Motor neuron (in vitro differentiated cells): ENCODE measurements at regions not wholly inside any gene's neighbourhood (a gene's known extent, or its start where the extent isn't known, plus 50 kb on each side); places are given as distances from the start of the nearest gene placed in this dataset.
"Not testable (repeated sequence)": the region's sequence is repeated elsewhere in the genome, so short reads cannot be mapped to it uniquely, and the experiment has no call there.

ENCODE experiments used
- ATAC-seq, 8 experiments: fragments of 200-7000 bp; cut with Tn5 transposase; replicated peaks in 6 of 8; 2 replicates each; pipeline ENCODE4 v1.8.0; 2021; ENCODE audit warnings: mild to moderate bottlenecking in 8 of 8, moderate library complexity in 8 of 8
- H3K27ac ChIP-seq, 2 donors: fragments of 250-450 bp; sonication (Bioruptor Pico); 2 replicates each; pipeline ENCODE4 v1.9.0; 2021; ENCODE audit warnings: antibody characterized with exemption in 2 of 2, mild to moderate bottlenecking in 2 of 2, moderate library complexity in 1 of 2
- H3K4me1 ChIP-seq, 2 donors: fragments of 250-450 bp; sonication (Bioruptor Pico); replicated peaks in 1 of 2; 2 replicates each; pipeline ENCODE4 v1.6.1; 2021; ENCODE audit warnings: antibody characterized with exemption in 2 of 2, mild to moderate bottlenecking in 2 of 2, moderate library complexity in 1 of 2
- H3K4me3 ChIP-seq, 5 donors: fragments of 250-450 bp; sonication (Bioruptor Pico); 2 replicates each; pipeline ENCODE4 v1.9.0; 2021; ENCODE audit warnings: antibody characterized with exemption in 5 of 5, mild to moderate bottlenecking in 5 of 5, moderate library complexity in 4 of 5
- WGBS, 10 experiments: fragments of 450-650 bp; shearing (Covaris generic); methylation state at CpG; one replicate each; pipeline ENCODE4 v1.0.0; 2022; 5-methylcytosine and 5-hydroxymethylcytosine counted together
- in situ Hi-C, 9 experiments: fragments of 400-800 bp; cut with MboI; loops; one replicate each; pipeline ENCODE4 v1.15.0; 2021; ENCODE audit warnings: low sequenced_read_pairs in 9 of 9, low pct_unique_long_range_greater_than_20kb in 2 of 9; ENCODE audit not compliant: unreplicated experiment in 9 of 9

- WGBS, 10 experiments: 74 to 100% (median 80%) methylated on average over 1 to 7 of the region's 31 CpGs; no CpG with 5 or more reads in 7 of the 10 experiments
- ATAC-seq: not testable (repeated sequence)
These were observed 230.6 kb upstream of the C16orf82 start for GRCh38 chr16:26836114-26836513.

DNA sequence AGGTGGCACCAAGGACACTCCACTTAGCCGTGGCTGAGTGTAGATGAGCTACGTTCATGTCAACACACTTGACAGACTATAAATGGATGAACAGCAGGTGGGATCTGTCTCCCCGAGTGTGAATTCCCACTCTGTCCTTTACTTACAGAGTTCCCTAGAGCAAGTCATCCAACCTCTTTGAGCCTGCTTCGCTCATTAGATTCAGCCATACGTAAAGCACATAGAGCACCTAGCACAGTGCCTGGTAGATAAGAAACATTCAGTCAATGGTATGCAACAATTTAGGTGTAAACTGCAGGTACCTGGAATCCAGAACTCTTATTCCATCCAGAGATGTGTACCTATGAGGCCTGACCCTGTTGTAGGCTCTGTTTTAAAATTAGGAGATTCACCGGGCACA is 227.8 kb upstream of the C16orf82 start:
- Histone ChIP-seq H3K4me1 (no peaks in the 10 kb centered on the region), H3K27ac (no peak overlapping the region), H3K4me3 (no peak overlapping the region)
- WGBS, 10 experiments: 0 to 88% (median 50%) methylated on average over 1 to 5 of the region's 6 CpGs; no CpG with 5 or more reads in 1 of the 10 experiments
- no peak for ATAC-seq
- in situ Hi-C loops: no loop called here

More at GRCh38 chr16:26836114-26836513, 230.6 kb upstream of the C16orf82 start:
- in situ Hi-C loops, H3K27ac ChIP-seq, H3K4me1 ChIP-seq, H3K4me3 ChIP-seq: not testable (repeated sequence)

DNA sequence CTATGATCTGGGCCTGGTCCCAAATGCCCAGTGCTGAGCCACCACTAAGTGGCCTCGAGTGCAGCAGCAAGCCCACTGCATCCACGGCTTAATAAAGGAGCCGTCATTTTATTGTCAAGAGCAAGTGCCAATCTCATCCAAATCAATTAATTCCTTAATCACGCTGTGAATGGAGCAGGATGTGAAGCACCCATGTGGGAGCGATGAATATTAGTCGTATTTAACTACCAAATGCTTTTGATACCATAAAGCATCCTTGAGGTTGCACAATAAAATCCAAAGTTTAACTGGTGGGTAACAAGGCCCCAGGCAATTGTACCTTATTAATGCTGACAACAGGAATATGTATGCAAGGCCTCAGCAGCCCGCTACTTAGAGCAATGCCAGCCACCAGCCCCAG is 226.0 kb upstream of the C16orf82 start:
- no peak for ATAC-seq
- Histone ChIP-seq H3K27ac (no peak overlapping the region), H3K4me3 (no peak overlapping the region), H3K4me1 (no peaks in the 10 kb centered on the region)
- in situ Hi-C loops: no loop called here
- WGBS, 10 experiments: 0 to 93% (median 61%) methylated on average over 1 to 5 of the region's 7 CpGs; no CpG with 5 or more reads in 1 of the 10 experiments

- Histone ChIP-seq H3K4me1 (peaks cover 0 to 8% of the 10 kb centered on the region in 2 donors), H3K27ac (no peak overlapping the region), H3K4me3 (no peak overlapping the region)
- ATAC-seq: no peak
- 7 to 100% (median 47%) methylated on average over 1 to 4 of the region's 4 CpGs; no CpG with 5 or more reads in 2 of the 10 experiments for WGBS, 10 experiments
- in situ Hi-C loops: no loop called here
These were observed 210.5 kb upstream of the C16orf82 start for GRCh38 chr16:26856271-26856670.

GRCh38 chr16:26856791-26857190 is 209.9 kb upstream of the C16orf82 start:
- H3K27ac ChIP-seq: no peak overlapping the region
- no peak for ATAC-seq
- H3K4me1 ChIP-seq: peaks cover 0 to 8% of the 10 kb centered on the region in 2 donors
- WGBS, 10 experiments: 0 to 100% (median 50%) methylated on average over 1 to 5 of the region's 5 CpGs; no CpG with 5 or more reads in 1 of the 10 experiments
- in situ Hi-C loops: no loop called here
- no peak overlapping the region for H3K4me3 ChIP-seq

DNA sequence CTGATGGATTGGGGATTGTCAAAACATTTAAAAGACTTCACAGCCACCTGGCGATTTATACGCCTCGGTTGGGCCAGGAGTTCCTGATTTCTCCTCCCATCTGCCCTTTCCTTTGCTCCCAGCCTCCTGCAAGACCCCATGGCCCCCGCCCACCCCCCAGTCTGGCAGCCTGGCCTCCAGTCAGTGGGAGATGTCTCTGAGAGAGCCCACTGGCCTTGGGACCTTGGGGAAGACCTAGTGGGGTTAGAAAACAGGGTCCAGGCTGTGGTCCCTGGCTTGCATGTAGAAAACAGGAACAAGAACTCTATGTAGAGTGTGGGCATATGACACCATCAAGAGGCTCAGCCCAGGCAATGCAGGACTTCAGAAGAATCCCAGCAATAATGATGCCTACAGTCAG is 209.4 kb upstream of the C16orf82 start:
- Histone ChIP-seq H3K4me1 (peaks cover 0 to 7% of the 10 kb centered on the region in 2 donors), H3K27ac (no peak overlapping the region), H3K4me3 (no peak overlapping the region)
- ATAC-seq: no peak
- in situ Hi-C loops: no loop called here
- 20 to 82% (median 78%) methylated on average over 1 to 3 of the region's 4 CpGs; no CpG with 5 or more reads in 6 of the 10 experiments for WGBS, 10 experiments

GRCh38 chr16:26860506-26860905 is 206.2 kb upstream of the C16orf82 start:
- 0 to 100% (median 64%) methylated on average over 1 of the region's 1 CpG; no CpG with 5 or more reads in 4 of the 10 experiments for WGBS, 10 experiments
- in situ Hi-C loops: no loop called here
- ATAC-seq: no peak

DNA sequence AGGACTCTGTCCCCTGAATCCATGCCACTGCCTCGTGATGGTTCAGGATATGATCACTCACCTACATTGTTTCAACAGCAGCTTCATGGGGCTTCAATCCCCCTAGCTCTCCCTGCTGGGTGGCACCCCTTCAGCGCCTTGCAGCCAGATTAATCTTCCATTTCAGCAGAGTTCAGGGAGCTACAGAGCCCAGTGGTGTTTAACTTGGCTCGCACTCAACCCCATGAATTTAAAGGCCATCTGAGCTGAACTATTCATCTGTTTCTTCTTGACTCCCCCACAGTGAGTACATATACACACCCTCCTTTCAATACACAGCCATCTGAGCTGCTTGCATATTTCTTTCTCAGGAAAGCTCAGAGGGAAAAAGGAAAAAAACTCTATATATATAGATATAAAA is 202.8 kb upstream of the C16orf82 start:
- peak in 5 of 8 experiments; percentile 43 to 80 (median 57) for ATAC-seq
- peaks cover 4 to 6% of the 10 kb centered on the region in 2 donors for H3K4me1 ChIP-seq
- no peak overlapping the region for H3K4me3 ChIP-seq
- 0 to 60% (median 44%) methylated on average over 2 to 3 of the region's 3 CpGs; no CpG with 5 or more reads in 3 of the 10 experiments for WGBS, 10 experiments
- H3K27ac ChIP-seq: no peak overlapping the region
- in situ Hi-C loops: no loop called here

More at GRCh38 chr16:26860506-26860905, 206.2 kb upstream of the C16orf82 start:
- Histone ChIP-seq H3K4me1 (peaks cover 4 to 6% of the 10 kb centered on the region in 2 donors), H3K4me3 (no peak overlapping the region), H3K27ac (no peak overlapping the region)

- ATAC-seq, H3K27ac ChIP-seq, H3K4me3 ChIP-seq, H3K4me1 ChIP-seq, in situ Hi-C loops: not testable (repeated sequence)
- 0 to 84% (median 32%) methylated on average over 1 to 5 of the region's 5 CpGs; no CpG with 5 or more reads in 2 of the 10 experiments for WGBS, 10 experiments
These were observed 192.4 kb upstream of the C16orf82 start for GRCh38 chr16:26874318-26874717.

DNA sequence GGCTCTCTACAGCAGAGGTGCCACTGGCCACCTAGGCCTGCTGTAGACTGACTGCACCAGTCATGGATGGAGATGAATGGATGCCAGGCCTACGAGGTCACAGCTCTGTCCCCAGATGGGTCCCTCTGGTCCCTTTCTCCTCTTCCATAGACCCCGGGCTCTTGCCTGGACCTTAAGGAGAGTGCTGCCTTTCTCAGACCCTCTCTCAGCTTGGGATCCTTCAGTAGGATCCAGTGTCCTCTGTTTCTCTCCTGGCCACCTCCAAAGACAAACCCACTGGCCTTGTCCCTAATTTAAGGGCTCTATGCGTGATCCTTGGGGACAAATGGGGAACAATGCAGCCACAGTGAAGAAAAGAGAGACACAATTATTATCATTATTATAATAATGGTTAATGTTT is 189.3 kb upstream of the C16orf82 start:
- ATAC-seq: no peak
- in situ Hi-C loops: no loop called here
- WGBS, 10 experiments: 0 to 100% (median 68%) methylated on average over 1 to 3 of the region's 3 CpGs; no CpG with 5 or more reads in 4 of the 10 experiments

DNA sequence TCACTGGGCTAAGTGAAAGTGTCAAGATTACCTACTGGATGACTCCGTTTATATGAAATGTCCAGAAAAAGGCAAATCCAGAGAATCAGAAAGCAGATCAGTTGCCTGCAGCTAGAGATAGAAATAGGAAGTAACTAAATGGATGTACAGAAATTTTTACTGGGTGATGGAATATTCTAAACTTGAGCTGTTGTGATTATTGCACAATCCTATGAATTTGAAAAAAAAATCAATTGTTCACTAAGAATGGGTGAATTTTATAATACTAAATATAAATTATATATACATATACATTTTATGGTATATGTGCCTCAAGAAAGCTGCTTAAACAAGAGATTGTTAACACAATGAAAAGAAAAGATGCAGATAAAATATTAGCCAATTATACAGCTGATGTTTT is 181.1 kb upstream of the C16orf82 start:
- H3K27ac ChIP-seq: no peak overlapping the region
- in situ Hi-C loops: no loop called here
- ATAC-seq: no peak
- 0 to 100% (median 44%) methylated on average over 1 of the region's 1 CpG; no CpG with 5 or more reads in 1 of the 10 experiments for WGBS, 10 experiments
- H3K4me1 ChIP-seq: no peaks in the 10 kb centered on the region
- H3K4me3 ChIP-seq: no peak overlapping the region

More for the DNA sequence above, 189.3 kb upstream of the C16orf82 start:
- H3K4me1 ChIP-seq: no peaks in the 10 kb centered on the region
- H3K4me3 ChIP-seq: no peak overlapping the region
- H3K27ac ChIP-seq: no peak overlapping the region

- ATAC-seq: peak in 2 of 8 experiments; percentile 86 to 96
- Histone ChIP-seq H3K4me3 (no peak overlapping the region), H3K4me1 (no peaks in the 10 kb centered on the region), H3K27ac (no peak overlapping the region)
- 0 to 100% (median 38%) methylated on average over 1 to 2 of the region's 2 CpGs for WGBS, 10 experiments
- in situ Hi-C loops: no loop called here
These were observed 177.0 kb upstream of the C16orf82 start for GRCh38 chr16:26889740-26890139.

- in situ Hi-C loops: no loop called here
- Histone ChIP-seq H3K27ac (no peak overlapping the region), H3K4me1 (peaks cover 13 to 15% of the 10 kb centered on the region in 2 donors), H3K4me3 (no peak overlapping the region)
- peak in 2 of 8 experiments; percentile 94 to 98 for ATAC-seq
These were observed 168.5 kb upstream of the C16orf82 start for GRCh38 chr16:26898200-26898599.

GRCh38 chr16:26901196-26901861 is 165.4 kb upstream of the C16orf82 start:
- Histone ChIP-seq H3K27ac (peak overlapping the region; percentile 41 to 62), H3K4me3 (no peak overlapping the region), H3K4me1 (peaks cover 13 to 18% of the 10 kb centered on the region in 2 donors)
- in situ Hi-C loops: no loop called here
- ATAC-seq: peak in 5 of 8 experiments; percentile 75 to 98 (median 97)
- 6 to 80% (median 41%) methylated on average over 1 to 6 of the region's 6 CpGs for WGBS, 10 experiments
